OCI-LY3 (cell line): ENCODE measurements at regions not wholly inside any gene's neighbourhood (a gene's known extent, or its start where the extent isn't known, plus 50 kb on each side); places are given as distances from the start of the nearest gene placed in this dataset.

Experiments used
- H2AFZ ChIP-seq: fragments of 200-600, 300-600 bp; shearing (Covaris generic); 2 replicates; pipeline ENCODE4 v1.6.0; 2014; ENCODE audit warnings: antibody characterized with exemption, low read depth, low read length
- H3K27ac ChIP-seq: fragments of 200-600, 300-600 bp; sonication (generic); 2 replicates; pipeline ENCODE4 v1.5.1; 2014; ENCODE audit warnings: mild to moderate bottlenecking, low read length, moderate library complexity, mixed read lengths
- H3K27me3 ChIP-seq: fragments of 200-600, 300-600 bp; sonication (generic); 2 replicates; pipeline ENCODE4 v1.6.1; 2014; ENCODE audit warnings: low read depth, low read length, mixed read lengths
- H3K36me3 ChIP-seq: fragments of 200-600, 300-600 bp; sonication (generic); replicated peaks from 2 replicates; pipeline ENCODE3; 2014; ENCODE audit warnings: low read depth, low read length, mixed read lengths
- H3K4me1 ChIP-seq: fragments of 300-600, 200-600 bp; sonication (generic); 2 replicates; pipeline ENCODE4 v1.6.1; 2014; ENCODE audit warnings: low read length, mixed read lengths
- H3K4me2 ChIP-seq: fragments of 200-600, 300-600 bp; sonication (generic); 2 replicates; pipeline ENCODE4 v1.6.1; 2014; ENCODE audit warnings: low read length, mixed read lengths
- H3K4me3 ChIP-seq: fragments of 300-600, 200-600 bp; sonication (generic); 2 replicates; pipeline ENCODE4 v1.5.1; 2014; ENCODE audit warnings: antibody characterized with exemption, mild to moderate bottlenecking, low read length, moderate library complexity
- H3K79me2 ChIP-seq: fragments of 300-600, 200-600 bp; shearing (Covaris generic); 2 replicates; pipeline ENCODE4 v1.6.1; 2014; ENCODE audit warnings: mild to moderate bottlenecking, low read length, mixed read lengths
- H3K9ac ChIP-seq: fragments of 300-600, 200-600 bp; shearing (Covaris generic); 2 replicates; pipeline ENCODE4 v1.6.0; 2014; ENCODE audit warnings: mild to moderate bottlenecking, low read length, moderate library complexity
- H3K9me3 ChIP-seq: fragments of 200-600, 300-600 bp; shearing (Covaris generic); 2 replicates; pipeline ENCODE4 v1.6.1; 2014; ENCODE audit warnings: low read length, mixed read lengths; ENCODE audit not compliant: insufficient read depth
- H4K20me1 ChIP-seq: fragments of 200-600, 300-600 bp; sonication (generic); 2 replicates; pipeline ENCODE4 v1.6.1; 2016; ENCODE audit warnings: low read length, mixed read lengths; ENCODE audit not compliant: insufficient read depth
- CTCF ChIP-seq: fragments of 200-600, 300-600 bp; sonication (generic); IDR thresholded peaks from 2 replicates; pipeline ENCODE4 v1.5.1; 2014; ENCODE audit warnings: antibody characterized with exemption, low read length, low read depth
- EZH2phosphoT487 ChIP-seq: fragments of 200-600 bp; shearing (Covaris generic); IDR thresholded peaks from 2 replicates; pipeline ENCODE4 v1.6.1; 2018; ENCODE audit warnings: antibody characterized with exemption, mixed run types, low read depth

DNA sequence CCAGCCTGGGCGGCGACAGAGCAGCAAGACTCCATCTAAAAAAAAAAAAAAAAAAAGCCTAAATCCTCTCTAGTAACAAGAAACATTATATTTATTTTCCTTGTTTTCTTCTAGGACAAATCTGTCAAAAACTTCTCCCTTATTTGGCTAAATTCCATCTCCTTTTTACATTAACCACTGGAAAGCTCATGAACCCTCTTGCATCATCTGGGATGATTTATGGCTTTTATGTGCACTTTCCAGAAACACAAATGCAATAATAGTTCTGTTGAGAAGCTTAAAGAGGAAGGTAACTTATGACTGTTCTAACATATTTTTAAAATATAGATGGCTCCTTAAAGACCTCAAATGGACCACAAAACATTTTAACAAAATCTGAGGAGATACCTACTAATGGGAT is 526.1 kb upstream of the SPTLC3 start:
- no peak overlapping the region for H3K27ac ChIP-seq
- no peaks in the 10 kb centered on the region for H3K9me3 ChIP-seq
- TF ChIP-seq EZH2phosphoT487 (no peak), CTCF (no peak)

GRCh38 chr20:12502443-12502842 is 506.3 kb upstream of the SPTLC3 start:
- no peak for TF ChIP-seq CTCF
- TF ChIP-seq EZH2phosphoT487 = no peak
- Histone ChIP-seq H3K27me3 (no peaks in the 10 kb centered on the region), H3K27ac (no peak overlapping the region), H4K20me1 (no peaks in the 10 kb centered on the region), H3K79me2 (no peaks in the 10 kb centered on the region), H3K9me3 (no peaks in the 10 kb centered on the region), H2AFZ (no peak overlapping the region), H3K4me1 (no peaks in the 10 kb centered on the region), H3K36me3 (no peaks in the 10 kb centered on the region), H3K9ac (no peak overlapping the region), H3K4me2 (no peak overlapping the region), H3K4me3 (no peak overlapping the region)

More for the DNA sequence above, 526.1 kb upstream of the SPTLC3 start:
- H3K79me2 ChIP-seq = no peaks in the 10 kb centered on the region
- no peak overlapping the region for H3K4me3 ChIP-seq
- H3K36me3 ChIP-seq = no peaks in the 10 kb centered on the region
- no peaks in the 10 kb centered on the region for H4K20me1 ChIP-seq
- no peak overlapping the region for H3K4me2 ChIP-seq
- no peak overlapping the region for H2AFZ ChIP-seq
- H3K9ac ChIP-seq = no peak overlapping the region
- no peaks in the 10 kb centered on the region for H3K4me1 ChIP-seq
- H3K27me3 ChIP-seq = no peaks in the 10 kb centered on the region

DNA sequence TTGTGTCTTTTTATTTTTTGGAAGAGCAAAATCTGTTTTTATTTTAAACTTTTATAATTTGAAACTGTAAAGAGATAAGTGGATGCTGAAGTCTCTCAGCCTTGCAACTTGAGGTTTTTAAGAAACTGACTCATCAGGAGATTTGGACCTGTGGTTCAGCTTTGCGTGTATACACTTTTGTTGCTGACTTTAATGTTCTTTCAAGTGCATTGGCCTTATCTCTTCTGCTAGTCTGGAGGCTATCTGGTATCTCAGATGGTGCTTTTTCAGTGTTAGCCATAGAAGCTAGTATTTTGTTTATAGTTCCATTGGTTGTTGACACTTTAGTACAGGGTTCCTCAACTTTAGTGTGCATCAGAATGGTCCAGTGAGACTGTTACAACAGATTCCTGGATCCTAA is 504.0 kb upstream of the SPTLC3 start:
- Histone ChIP-seq H3K4me1 (no peaks in the 10 kb centered on the region), H3K9me3 (no peaks in the 10 kb centered on the region), H2AFZ (no peak overlapping the region), H4K20me1 (no peaks in the 10 kb centered on the region), H3K27ac (no peak overlapping the region), H3K4me2 (no peak overlapping the region), H3K4me3 (no peak overlapping the region), H3K79me2 (no peaks in the 10 kb centered on the region), H3K27me3 (no peaks in the 10 kb centered on the region), H3K9ac (no peak overlapping the region), H3K36me3 (no peaks in the 10 kb centered on the region)
- TF ChIP-seq EZH2phosphoT487 (no peak), CTCF (no peak)

DNA sequence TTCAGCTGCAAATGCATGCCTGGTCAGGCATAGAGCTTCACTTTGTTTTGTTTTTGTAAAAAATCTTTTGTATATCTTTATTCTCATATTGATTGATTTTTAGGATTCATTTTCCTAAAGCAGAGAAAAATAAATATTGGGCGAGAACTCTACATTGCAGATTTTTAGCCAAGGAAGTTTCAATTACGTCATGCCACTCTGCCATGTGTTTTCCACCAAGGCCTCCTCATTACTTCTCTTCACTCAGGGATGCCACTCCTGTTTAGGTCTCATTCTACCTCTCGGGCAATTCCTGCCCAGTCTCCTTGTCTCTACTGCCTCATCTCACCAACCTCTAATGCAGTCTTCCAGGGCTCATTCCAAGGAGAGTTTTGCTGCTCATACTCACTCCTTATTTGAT is 497.3 kb upstream of the SPTLC3 start:
- Histone ChIP-seq H3K9me3 (no peaks in the 10 kb centered on the region), H3K9ac (no peak overlapping the region), H3K4me1 (no peaks in the 10 kb centered on the region), H3K36me3 (no peaks in the 10 kb centered on the region), H3K27me3 (no peaks in the 10 kb centered on the region), H4K20me1 (no peaks in the 10 kb centered on the region), H3K4me3 (no peak overlapping the region), H2AFZ (no peak overlapping the region), H3K79me2 (no peaks in the 10 kb centered on the region), H3K4me2 (no peak overlapping the region), H3K27ac (no peak overlapping the region)
- TF ChIP-seq EZH2phosphoT487 = no peak
- no peak for TF ChIP-seq CTCF
